GM21723 (cell line): ENCODE measurements at regions not wholly inside any gene's neighbourhood (a gene's known extent, or its start where the extent isn't known, plus 50 kb on each side); places are given as distances from the start of the nearest gene placed in this dataset.

ENCODE experiments used
- ATAC-seq: cut with Tn5 transposase; IDR thresholded peaks from one replicate; pipeline ENCODE4 v1.9.1; 2021; ENCODE audit warnings: mild to moderate bottlenecking, moderate library complexity; ENCODE audit not compliant: unreplicated experiment

DNA sequence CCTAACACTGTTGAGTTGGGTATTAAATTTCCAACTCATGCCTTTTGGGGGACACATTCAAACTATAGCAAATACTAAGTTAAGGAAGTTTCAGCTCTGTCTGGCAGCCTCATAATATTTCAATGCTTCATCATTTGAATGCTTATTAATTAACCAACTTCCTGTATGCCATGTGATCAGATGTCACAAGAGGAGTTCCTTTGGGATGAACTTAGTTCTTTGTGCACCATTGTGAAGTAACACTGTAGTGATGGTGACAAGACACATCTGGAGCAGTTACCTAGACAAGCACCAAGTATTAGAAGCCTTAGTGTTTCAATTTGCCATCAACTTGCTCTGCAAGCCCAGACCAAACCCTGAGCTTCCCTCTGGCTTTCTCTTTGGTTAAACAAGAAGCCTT is 90.7 kb upstream of the IL12B start:
- ATAC-seq: no peak

DNA sequence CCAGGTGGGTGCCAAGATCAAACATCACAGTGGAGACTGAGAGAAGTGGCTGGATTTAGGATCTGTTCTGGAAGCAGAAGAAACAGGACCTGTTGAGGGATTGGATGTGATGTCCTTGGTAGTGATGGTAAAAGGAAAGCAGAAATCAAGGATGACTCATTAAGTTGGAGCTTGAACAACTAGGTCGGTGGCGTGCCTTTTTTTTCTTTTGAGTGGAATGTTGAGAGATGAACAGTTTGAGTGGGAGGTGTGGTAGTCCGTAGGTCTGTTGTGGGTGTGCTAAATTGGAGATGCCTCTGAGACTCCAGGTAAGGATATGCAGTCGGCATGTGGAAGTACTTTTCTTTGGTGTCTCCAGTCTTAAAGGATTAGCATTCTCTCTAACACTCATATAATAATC is 92.1 kb upstream of the IL12B start:
- ATAC-seq: no peak

DNA sequence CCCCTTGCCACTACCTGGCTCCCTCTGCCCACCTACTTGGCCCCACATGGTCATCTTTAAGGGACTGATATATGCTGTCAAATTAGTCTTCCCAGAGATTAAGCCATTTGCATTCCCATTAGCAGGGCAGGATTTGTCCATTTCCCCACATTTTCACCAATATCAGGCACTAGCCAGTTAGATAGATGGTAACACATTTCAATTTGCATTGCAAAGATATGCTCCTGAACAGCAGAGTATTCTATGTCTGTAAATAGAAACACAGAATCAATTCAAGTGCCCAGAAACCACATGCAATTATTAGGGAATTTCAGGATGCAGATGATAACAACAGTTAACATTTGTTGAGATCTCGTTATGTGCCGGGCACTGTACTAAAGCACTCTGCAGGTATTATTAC is 92.6 kb upstream of the IL12B start:
- no peak for ATAC-seq

DNA sequence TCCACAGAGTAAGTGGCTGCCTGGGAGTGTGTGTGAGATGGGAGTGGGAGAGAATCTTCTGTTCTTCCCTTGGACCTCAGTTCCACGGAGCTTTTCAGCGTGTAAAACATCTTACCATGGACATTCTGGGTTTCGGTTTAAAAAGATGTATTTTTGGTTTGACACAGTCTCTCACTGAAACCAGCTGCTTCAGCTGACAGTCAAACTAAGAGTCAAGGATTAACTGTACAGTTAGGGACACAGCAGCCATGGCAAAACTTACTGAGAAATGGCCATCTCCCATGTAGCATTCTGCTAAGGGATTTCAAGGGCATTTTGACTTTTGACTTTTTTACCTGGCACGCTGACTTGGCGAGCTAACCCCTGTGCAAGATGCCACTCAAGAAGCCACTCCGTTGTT is 93.8 kb upstream of the IL12B start:
- no peak for ATAC-seq

DNA sequence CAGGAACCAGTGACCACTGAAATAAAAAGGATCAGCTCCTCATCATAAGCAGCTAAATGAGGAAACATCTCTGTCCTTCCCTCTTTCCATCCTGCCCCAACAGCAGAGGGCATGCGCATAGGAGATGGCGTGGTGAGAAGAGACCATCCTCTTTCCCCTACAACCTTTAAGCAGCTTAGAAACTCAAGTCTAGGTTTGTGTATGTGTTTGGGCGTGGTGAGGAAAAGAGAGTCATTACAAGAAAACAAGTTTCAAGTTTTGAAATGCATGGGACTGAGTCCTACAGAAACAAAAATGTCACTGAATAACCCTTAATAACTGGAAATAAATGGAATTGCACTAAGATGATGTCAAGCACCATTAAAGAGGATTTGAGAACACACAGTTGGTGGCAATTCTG is 96.4 kb upstream of the IL12B start:
- peak; percentile 25 for ATAC-seq

DNA sequence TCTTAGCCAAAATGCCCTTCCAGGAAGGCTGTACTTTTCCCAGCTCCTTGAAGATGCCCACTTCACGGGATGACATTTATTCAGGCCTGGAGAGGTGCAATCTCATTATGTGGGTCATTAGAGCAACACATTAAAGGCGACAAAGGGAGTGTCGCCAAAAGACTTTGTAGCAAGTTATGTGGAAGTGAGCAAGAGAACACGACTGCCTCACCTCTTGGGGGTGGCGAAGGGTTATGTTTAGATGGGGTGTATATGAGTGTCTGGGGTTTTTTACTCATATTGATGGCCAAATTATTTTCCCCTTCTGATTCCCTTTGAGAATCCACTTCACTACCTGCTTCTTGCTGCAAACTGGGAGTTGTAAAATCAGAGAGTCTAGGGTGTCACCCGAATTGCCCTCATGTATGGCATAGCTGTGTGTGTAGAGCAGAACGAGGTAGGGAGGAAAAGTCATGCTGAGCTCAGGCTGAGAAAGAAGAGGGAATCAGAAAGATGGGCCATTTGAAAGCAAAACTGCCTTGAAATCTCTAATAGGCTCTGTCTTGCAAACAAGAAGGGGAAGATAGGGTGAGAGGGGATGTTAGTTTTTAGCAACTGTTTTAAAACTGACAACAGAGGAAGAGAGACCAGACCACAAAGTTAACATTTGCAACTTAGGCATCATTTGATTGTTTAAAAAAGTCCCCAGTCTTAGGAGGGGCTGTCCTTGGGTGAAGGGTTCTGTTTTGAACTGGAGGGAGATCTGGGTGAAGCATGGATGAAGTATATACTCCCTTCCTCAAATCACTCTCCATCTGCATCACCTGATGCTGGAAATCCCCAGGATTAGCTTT is 97.1 kb upstream of the IL12B start:
- peak; percentile 82 for ATAC-seq

DNA sequence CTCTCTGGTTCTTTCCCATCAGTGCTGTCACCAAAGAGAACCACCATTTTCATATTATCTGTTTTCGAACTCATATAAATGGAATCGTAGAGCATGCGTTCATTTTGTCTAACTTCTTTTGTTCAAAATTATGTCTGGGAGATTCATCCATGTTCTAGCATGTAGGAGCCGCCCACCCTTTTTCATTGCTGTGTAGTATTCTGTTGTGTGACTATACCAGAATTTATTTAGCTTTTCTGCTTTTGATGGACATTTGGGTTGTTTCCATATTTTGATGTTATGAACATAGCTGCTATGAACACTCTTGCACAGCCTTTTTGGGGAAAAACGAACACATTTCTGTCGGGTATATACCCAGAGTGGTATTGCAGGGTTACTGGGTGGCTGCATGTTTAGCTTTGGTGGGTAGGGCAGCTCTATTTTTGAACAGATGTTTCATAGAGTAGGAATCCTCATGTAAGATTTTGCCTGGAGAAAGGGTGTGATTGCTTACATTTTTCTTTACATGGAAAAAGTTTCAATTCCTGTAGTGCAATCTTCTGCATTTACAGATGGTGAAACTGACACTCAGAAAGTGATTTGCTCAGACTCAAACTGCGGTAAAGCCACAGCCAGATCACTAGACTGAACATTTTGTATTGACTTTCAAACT is 100.2 kb upstream of the IL12B start:
- no peak for ATAC-seq

DNA sequence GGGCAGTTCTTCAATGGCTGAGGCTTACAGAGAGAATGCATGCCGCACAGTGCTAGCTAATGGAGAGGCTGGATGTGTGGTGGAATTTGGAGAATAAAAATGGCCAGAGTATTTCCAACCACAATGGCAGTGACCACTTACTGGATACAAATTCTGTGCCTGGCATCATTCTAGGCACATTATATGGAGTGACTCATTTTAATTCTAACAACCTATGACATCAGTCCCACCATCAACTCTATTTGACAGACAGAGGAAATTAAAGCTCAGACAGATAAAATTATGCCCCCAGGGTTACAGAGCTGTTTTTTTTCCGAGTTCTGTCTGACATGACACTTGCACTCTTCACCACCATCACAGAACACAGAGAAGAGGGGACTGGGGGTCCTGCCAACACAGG is 105.6 kb upstream of the IL12B start:
- no peak for ATAC-seq

DNA sequence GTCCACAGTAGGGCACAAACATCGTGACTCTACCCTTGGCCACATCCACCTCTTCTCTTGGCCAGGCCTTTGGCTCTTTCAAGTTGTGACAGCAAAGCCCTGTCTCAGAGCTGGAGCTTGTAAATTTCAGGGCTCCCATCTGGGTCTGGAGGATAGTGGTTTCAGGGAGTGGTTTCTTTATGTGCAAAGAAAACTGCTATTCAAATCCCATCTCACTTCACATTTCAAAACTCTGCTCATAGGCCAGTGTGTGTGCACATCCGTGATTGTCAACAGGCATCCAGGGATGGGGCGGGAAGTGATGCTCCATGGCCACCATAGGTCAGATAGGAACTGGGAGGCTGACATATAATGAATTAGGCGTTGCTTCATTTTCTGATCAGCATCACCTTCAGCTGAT is 107.8 kb upstream of the IL12B start:
- no peak for ATAC-seq

DNA sequence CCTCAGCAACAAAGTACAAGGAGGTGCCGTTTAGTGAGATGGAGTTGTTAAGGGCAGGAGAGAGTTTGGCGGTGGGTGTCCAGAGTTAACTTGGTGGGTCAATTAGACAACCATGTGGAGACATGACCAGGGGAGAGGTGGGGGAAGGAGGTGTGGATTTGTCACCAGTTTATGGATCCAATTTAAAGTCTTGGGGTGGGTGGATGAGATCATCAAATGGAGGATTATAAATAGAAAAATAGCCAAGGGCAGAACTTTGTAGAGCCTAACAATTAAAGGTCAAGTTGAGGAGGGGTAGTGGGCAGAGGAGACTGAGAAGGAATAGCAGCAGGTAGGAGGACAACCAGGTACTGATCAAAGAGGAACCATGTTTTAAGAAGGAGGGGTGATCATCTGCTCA is 108.7 kb upstream of the IL12B start:
- ATAC-seq: no peak

DNA sequence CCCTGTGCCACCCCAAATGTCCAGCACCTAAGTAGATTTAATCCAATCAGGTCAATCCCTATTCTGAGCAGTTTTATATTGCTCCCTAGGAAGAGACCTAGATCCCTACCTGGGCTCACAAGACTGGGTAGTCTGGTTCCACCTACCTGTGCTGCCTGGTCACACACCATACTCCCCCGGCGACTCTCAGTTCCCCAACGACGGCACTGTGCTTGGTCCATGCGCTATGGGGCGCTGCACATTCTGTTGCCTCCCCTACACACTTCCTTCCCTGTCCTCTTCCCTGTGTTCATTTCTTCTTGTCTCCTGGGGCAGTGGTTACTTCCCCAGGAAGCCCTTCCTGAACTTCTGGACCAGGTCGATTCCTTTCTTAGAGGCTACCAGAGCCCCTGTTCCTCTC is 109.9 kb upstream of the IL12B start:
- peak; percentile 86 for ATAC-seq

DNA sequence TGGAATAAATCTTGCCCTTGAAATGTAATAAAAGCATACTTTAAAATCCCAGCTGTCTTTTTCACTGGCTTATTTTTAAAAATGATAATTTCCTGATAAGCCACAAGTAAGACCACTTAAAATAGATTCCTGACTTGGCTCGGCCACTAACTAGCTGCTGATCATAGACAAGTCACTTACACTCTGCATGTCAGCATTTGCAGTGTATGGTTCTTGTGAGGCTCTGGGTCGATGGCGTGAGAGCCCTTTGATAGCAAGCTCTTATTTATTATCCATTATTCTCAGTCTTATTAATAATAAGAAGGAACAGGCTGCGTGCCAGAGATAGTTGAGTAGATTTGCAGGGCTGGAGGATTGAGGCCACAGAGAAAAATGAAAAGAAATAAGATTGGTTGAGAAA is 110.7 kb upstream of the IL12B start:
- no peak for ATAC-seq

DNA sequence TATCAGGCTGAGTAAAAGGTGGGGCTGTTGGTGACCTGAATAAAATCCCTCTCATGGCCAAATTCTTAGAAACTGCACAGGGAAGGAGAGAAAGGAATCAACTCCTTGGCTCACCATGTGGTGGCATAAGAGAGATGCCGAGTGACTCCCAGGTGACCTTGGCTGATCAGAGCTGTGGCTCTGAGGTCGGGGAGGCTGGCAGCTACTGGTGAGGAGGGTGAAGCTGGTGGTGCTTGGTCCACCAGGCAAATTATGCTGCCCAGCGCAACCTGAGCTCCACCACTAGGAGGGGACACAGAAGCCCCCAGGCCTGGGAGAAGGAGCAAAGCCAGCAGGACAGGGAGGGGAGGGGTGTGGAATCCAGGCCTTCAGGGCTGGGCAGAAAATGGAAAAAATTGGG is 111.2 kb upstream of the IL12B start:
- ATAC-seq: no peak

DNA sequence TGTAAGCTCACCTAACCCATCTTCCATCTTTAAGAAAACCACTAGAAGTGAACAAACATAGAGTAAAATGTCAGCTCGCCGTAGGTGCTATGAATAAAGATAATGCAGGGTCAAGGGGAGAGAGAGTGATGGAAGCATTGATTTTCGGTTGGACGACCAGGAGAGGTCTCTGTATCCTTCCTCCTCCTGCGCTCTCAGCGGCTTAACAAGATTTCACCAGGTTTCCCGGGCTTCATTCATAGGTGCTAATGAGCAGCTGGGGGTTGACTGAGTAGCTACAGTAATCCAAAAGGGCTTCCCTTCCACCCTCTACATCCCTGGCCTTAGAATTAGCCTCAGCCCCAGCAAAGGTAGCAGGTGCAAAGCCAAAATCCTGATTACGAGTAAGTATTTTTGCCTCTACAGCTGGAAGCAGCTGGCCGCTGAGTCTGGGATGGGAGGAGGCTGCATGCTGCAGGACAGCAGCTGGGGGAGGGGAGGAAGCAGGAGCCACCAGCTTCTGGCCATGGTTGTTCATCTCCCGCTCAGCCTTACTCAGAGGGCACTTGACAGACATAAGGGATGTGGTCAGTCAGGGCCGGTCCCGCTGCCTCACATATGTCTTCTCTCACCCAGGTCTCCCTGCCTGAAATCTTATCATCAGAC is 112.0 kb upstream of the IL12B start:
- ATAC-seq: no peak

DNA sequence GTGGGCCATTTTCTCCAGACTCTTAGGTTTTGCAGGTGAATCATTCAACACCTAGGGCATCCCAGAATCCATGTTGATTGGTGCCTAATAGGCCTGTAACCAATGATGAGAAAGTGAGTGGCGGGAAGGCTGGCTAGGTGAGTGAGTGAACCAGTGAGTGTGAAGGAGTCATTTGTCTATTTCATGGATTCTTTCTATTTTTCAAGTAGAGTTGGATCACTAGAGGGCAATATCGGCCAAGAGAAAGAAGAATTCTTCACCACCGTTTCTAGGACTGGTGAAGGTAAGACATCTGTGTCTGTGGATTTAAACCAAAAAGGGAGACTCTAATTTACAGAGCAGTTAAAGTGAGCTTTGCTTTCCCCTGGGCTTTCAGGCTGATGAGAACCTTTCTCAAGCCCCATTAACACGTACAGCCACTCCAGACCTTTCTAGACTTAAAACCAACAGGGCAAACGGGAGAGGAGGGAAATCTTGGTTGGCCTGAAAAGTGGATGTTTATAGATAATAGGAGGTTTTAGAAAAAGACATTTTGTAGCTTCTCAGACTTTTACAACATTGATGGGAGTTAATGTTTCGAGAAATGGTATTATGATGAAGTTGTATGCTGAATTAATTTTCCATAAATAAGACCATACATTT is 114.3 kb upstream of the IL12B start:
- no peak for ATAC-seq

DNA sequence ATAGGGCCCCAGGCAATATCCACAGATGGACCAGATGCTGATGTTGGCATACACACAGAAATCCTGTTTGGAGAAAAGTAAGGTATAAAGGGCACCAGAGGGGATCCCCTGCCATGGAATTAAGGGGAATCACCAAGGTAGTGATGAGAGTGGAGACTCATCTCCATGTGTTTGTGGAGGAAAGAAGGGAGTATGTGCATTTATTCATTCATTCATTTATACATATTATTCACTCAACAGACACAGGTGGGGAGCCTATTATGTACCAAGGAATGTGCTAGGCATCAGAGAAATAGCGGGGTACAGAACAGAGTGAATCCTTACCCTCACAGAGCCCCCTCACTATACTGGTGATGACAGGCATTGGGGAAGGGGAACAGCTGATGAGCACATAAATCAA is 116.8 kb upstream of the IL12B start:
- ATAC-seq: no peak

DNA sequence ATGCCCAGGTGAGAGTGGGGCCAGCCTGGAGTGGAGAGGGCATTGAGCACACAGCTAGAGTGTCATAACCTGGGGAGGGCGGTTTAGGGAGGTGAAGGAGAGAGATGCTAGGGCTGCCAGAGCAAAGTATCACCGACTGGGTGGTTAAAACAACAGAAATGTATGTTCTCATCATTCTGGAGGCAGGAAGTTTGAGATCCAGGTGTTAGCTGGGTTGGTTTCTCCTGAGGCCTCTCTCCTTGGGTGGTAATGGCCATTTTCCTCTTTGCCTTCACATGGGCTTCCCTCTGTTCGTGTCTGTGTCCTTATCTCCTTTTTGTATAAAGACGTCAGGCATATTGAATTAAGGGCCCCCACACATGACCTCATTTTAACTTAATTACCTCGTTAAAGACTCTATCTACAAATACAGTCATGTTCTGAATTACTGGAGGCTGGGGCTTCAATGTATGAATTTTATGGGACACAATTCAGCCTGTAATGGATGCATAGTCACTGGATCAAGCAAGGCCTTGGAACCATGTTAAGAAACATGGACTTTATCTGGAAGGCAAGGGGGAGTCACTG is 118.6 kb upstream of the IL12B start:
- ATAC-seq: no peak

DNA sequence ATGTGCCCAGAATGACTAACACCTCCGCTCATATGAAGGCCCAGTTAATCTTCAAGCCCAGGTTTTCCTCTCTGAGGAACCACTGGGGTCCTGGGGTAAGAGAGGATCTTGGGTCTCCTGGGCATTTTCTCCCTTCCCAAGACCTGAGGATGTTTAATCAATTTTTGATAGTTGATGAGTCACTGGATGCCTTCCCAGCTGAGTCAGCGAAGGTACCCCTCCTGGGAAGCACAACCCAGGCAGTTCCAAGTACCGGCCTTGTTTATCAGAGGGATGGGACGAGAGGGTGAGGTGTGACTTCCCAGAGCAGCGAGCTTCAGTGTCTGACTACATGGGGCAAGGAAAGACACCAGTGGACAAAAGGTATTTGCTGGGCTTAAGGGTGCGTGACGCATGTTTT is 119.6 kb upstream of the IL12B start:
- no peak for ATAC-seq

DNA sequence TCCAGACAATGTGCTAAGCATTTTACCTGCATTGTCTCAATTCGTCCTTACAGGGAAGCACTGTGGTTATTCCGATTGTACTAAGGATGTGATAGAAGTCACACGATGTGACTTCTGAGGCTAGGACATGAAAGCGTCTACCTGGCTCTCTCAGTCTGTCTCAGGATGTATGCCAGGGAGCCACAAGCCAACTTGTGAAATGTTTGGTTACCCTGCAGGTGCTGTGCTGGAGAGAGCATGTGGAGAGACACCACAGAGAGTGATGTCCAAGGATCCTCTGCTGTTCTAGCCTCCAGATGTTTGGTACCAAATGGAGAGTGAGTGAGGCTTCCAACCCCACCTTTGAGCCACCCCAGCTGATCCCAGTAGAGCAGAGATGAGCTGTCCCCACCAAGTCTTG is 120.1 kb upstream of the IL12B start:
- ATAC-seq: no peak

DNA sequence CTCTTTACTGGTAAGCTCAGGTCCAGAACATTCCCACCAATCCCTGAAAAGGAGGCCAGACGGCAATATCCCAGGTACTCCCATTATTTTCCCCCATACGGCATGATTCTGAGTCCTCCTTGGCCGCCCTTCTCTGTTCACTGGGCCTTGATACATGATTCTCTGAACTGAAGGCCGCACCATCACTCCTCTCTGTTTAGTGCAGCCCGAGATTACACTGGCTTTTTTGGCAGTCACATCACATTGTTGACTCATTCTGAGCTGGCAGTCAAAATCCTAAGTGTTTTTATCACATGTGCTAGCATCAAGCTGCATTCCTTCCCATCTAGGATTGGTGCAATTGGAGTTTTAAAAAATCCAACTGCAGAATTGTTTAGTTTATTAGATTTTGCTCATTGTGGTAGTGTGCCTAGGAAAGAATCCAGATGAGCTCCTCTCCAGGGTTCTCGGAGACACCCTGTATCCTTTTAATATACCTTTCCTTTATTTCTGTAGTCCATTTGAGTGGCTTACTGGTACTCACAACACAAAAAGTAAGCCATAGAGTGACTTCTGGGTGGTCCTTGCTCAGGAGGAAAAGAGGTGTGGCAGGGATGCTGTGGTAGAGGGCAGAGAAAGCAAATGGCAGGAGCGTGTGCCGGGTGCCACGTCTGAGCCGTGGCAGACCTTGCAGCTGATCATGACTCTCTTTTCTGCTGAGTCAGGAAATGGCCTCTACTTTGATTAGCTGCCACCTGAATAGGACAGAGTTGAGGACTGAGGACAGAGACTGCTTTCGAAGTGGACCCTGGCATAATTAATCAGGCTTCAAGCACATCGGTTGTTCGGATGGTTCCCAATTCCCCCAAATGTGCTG is 121.1 kb upstream of the IL12B start:
- no peak for ATAC-seq
